ENCODE measurements at regions not wholly inside any gene's neighbourhood (a gene's known extent, or its start where the extent isn't known, plus 50 kb on each side); places are given as distances from the start of the nearest gene placed in this dataset.

- H3K27ac ChIP-seq = no peak overlapping the region
- peaks cover 5% of the 10 kb centered on the region for H3K27me3 ChIP-seq
- H3K4me1 ChIP-seq = no peaks in the 10 kb centered on the region
- no peaks in the 10 kb centered on the region for H3K36me3 ChIP-seq
- ATAC-seq = peak; percentile 19
- TF ChIP-seq CTCF (IDR thresholded peaks at IDR 0.05) = no peak
- intact Hi-C loops (cut with DNase I) = no loop called here
- no peaks in the 10 kb centered on the region for H3K9me3 ChIP-seq
- DNase-seq = no peak
- no peak overlapping the region for H3K4me3 ChIP-seq
These were observed 58.1 kb upstream of the CTDP1 start for GRCh38 chr18:79621501-79621900.

GRCh38 chr18:79622004-79622403 lies 57.6 kb upstream of the CTDP1 start:
- DNase-seq (no peak), ATAC-seq (no peak)
- Histone ChIP-seq H3K36me3 (no peaks in the 10 kb centered on the region), H3K9me3 (no peaks in the 10 kb centered on the region), H3K4me1 (no peaks in the 10 kb centered on the region), H3K4me3 (no peak overlapping the region), H3K27ac (no peak overlapping the region), H3K27me3 (peaks cover 5% of the 10 kb centered on the region)
- intact Hi-C loops (cut with DNase I) = no loop called here
- TF ChIP-seq CTCF (IDR thresholded peaks at IDR 0.05) = no peak

- DNase-seq (peak; percentile 43), ATAC-seq (peak; percentile 11)
- no peaks in the 10 kb centered on the region for H3K36me3 ChIP-seq
- H3K4me3 ChIP-seq = no peak overlapping the region
- H3K27ac ChIP-seq = no peak overlapping the region
- H3K27me3 ChIP-seq = peaks cover 5% of the 10 kb centered on the region
- no peaks in the 10 kb centered on the region for H3K9me3 ChIP-seq
- intact Hi-C loops (cut with DNase I) = no loop called here
- TF ChIP-seq CTCF (IDR thresholded peaks at IDR 0.05) = no peak
- H3K4me1 ChIP-seq = no peaks in the 10 kb centered on the region
These were observed 55.0 kb upstream of the CTDP1 start for GRCh38 chr18:79624356-79625170.

- Histone ChIP-seq H3K9me3 (no peaks in the 10 kb centered on the region), H3K4me3 (no peak overlapping the region), H3K4me1 (no peaks in the 10 kb centered on the region), H3K36me3 (no peaks in the 10 kb centered on the region), H3K27me3 (peaks cover 5% of the 10 kb centered on the region), H3K27ac (no peak overlapping the region)
- TF ChIP-seq CTCF (IDR thresholded peaks at IDR 0.05) = no peak
- intact Hi-C loops (cut with DNase I) = no loop called here
- ATAC-seq (peak; percentile 60), DNase-seq (peak; percentile 67)
These were observed 54.2 kb upstream of the CTDP1 start for GRCh38 chr18:79625195-79625923.

GRCh38 chr18:79625924-79626561 lies 53.6 kb upstream of the CTDP1 start:
- Histone ChIP-seq H3K36me3 (no peaks in the 10 kb centered on the region), H3K4me1 (no peaks in the 10 kb centered on the region), H3K27ac (no peak overlapping the region), H3K9me3 (no peaks in the 10 kb centered on the region), H3K4me3 (no peak overlapping the region), H3K27me3 (peaks cover 5% of the 10 kb centered on the region)
- DNase-seq (peak; percentile 65), ATAC-seq (no peak)
- TF ChIP-seq CTCF (IDR thresholded peaks at IDR 0.05) = no peak
- intact Hi-C loops (cut with DNase I) = no loop called here
